Activated naive CD4-positive, alpha-beta T cell (primary cell): ENCODE measurements at regions not wholly inside any gene's neighbourhood (a gene's known extent, or its start where the extent isn't known, plus 50 kb on each side); places are given as distances from the start of the nearest gene placed in this dataset.
"Not testable (repeated sequence)": the region's sequence is repeated elsewhere in the genome, so short reads cannot be mapped to it uniquely, and the experiment has no call there.

Source experiments
- DNase-seq, 4 experiments: peaks; one replicate each; lab custom pipeline; 2025; lab: John Stamatoyannopoulos, UW

DNA sequence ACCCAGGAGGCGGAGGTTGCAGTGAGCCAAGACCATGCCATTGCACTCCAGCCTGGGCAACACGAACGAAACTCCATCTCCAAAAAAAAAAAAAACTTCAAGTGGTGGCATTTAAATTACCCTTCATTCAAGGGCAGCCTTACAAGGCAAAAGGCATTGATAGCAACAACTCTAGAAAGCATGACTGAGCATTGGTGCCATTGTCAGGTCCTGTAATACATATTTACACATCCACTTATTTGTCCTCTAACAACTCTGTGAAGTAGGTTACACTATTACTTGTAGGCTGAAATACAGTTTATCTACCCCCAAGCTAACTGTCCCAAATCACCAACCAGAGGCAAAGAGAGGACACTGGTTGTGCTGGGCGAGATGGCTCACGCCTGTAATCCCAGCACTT lies 52.7 kb upstream of the LARP1 start:
- DNase-seq, result no peak

DNA sequence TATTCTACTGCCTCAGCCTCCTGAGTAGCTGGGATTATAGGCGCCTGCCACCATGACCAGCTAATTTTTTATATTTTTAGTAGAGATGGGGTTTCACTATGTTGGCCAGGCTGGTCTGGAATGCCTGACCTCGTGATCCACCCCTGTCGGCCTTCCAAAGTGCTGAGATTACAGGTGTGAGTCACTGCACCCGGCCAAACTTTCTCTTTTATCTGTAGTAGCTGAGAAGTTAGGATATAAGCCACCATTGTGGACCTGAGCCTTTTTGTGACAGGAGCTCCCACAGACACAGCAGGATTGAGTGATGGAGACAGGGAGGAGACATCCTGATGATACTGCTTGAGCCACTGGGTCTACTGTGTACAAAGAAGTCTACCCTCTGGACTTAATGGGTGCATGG lies 53.5 kb upstream of the LARP1 start:
- DNase-seq, result not testable (repeated sequence)

DNA sequence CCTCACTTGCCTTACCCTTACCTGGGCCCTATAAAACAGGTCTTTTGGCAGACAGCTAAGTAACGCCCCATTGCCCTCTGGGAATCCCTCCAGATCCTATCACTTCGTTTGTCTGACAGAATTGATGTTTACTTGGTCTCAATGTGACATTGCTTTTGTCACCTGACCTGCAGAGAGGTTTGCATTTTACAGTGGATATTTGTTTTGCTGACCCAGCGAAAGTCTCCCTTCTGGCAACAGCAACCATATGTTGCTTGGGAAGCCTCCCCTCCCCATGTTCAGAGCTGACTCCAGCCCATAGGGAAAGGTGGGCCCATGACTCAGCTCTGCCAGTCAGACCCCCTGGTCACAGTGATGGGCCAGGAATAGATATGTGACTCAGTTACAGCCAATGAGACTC lies 54.0 kb upstream of the LARP1 start:
- no peak for DNase-seq

DNA sequence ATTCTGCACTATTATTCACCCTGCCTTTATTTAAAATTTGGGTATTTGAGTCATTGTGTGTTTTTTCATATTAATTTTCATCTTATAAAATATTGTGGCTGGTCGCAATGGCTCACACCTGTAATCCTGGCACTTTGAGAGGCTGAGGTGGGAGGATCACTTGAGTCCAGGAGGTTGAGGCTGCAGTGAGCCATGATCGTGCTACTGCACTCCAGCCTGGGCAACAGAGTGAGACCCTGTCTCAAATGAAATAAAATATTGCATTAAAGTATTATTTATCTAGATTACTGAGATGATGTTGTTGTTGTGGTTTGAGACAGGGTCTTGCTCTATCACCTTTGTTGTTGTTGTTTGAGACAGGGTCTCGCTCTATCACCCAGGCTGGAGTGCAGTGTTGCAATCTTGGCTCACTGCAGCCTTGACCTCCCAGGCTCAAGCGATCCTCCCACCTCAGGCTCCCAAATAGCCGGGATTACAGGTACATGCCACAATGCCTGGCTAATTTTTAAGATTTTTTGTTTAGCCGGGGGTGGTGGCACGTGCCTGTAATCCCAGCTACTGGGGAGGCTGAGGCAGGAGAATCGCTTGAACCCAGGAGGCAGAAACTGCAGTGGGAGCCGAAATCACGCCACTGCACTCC lies 54.8 kb upstream of the LARP1 start:
- not testable (repeated sequence) for DNase-seq

DNA sequence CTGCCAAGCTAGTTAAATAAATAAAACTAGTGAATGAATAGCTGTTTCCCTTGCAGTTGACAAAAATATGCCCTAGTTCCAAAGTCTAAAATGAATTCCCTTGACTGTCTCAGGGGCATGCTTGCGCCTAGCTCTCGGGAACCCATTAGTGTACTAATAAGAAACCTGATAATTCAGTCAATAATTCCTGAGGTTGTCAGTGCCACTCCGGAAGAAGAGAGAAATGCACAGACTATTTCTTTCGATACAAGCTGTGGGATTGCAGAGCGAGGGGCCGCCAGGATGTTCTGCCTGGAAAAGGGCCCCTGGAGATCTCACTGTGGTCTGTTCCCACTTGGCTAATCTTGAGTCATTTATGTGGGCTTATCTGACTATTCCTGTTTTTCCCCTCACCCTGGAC lies 56.4 kb upstream of the LARP1 start:
- no peak for DNase-seq

DNA sequence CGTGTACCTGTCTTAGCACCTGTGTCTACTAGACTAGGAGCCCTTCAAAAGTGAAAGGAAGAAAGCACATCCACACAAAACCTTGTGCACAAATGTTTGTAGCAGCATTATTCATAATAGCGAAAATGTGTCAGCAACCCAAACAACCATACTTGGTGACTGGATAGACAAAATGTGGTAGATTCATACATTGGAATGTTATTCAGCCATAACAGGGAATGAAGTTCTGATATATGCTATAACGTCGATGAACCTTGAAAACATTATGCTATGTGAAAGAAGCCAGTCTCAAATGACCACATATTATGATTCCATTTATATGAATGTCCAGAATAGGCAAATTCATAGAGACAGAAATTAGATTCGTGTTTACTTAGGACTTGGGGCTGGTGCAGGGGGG lies 57.8 kb upstream of the LARP1 start:
- no peak for DNase-seq

DNA sequence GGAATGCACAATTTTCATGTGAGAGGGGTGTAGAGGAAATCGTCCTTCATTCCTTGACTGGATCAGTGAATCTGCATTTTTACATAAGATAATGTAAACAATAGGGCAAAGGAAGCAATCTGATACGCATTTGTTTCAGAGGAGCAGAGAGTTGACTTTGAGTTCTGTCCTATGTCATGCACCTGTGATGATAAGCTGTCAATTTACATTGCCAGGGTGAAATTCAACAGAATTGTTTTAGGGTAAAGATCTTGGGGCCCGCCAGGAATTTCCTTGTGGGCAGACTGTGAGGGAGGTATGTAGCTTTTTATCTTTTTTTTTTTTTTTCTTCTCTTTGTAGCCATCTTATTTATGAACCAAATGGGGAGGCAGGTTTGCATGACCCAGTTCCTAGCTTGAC lies 58.3 kb upstream of the LARP1 start:
- no peak for DNase-seq

DNA sequence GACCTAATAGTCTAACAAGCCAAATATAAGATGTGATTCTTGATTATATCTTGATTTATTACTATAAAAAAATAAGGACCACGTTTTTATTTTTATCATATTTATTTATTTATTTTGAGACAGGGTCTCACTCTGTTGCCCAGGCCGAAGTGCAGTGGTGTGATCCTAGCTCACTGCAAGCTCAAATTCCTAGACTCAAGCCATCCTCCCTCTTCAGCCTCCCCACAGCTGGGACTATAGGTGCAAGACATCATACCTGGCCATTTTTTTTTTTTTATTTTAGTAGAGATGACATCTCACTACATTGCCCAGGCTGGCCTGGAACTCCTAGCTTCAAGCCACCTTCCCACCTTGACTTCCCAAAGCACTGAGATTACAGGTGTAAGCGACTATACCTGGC lies 61.0 kb upstream of the LARP1 start:
- DNase-seq, result no peak

DNA sequence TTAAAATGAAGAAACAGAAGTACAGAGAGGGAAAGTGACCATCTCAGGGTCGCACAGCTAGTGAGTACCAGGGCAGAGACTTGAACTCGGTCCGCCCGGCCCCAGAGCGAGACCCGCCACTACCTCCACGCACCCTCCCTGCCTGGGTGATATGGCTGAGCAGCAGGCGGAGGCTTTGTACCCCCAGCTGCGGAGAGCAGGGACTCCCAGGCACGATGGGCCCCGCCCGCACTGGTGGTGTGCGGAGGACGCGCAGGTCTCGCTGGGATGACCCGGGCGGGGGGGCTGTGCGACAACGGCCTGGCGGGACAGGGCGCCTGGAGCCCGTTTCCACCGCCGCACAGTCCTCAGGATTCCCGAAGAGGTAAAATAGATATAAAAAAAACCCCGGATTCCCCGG lies 64.7 kb upstream of the LARP1 start:
- no peak for DNase-seq

DNA sequence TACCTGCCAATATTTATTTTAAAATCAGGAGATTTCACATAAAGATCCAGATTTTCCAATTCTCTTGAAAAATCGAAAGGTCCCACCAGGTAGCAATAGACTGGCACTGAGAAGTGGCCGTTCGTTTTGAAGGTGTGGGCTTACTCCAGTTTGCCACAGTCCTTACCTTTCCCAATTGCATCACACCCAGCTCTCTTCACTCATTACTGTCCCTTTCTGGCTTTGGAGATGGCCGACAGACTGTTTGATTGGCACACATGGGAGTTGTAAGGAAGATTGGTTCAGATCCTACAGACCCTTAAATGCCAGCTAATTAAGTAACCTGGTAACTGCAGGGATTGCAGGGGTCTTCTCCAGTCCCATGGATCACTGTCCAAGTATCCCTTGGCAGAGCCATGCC lies 68.7 kb upstream of the LARP1 start:
- DNase-seq, result no peak

DNA sequence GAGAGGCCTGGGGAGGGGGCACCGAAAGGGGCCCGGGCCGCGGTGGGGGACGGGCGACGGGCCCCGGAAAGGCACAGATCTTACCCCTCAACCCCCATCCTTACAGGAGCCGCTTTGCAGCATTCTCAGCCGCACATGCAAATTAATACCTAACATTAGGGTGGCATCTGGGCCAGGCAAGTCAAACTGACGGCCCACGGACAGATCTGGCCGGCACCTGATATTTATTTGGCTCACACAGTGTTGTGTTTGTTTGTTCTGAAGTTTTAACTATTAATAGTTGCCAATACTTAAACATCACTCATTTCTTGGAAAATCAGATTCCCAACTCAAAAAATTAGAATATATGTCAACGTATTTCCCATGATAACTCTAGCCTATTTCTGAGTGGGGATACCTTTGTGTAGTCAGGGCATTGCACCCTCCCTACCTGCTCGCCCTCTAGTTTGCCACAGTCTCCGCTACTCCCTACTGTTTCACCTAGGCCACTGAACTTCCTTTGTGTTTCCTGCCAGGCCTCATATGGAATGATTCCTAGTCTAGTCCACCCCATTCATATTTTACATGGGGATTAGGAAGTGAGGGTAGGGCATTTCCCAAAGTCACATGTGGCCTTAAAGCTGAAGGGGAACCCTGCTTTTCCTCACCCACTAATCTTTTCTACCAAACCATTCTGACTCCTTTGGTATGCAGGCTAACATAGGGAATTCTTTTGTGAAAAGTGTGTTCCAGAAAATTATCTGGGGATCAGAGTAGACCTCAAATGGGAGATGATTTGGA lies 71.9 kb upstream of the LARP1 start:
- no peak for DNase-seq

DNA sequence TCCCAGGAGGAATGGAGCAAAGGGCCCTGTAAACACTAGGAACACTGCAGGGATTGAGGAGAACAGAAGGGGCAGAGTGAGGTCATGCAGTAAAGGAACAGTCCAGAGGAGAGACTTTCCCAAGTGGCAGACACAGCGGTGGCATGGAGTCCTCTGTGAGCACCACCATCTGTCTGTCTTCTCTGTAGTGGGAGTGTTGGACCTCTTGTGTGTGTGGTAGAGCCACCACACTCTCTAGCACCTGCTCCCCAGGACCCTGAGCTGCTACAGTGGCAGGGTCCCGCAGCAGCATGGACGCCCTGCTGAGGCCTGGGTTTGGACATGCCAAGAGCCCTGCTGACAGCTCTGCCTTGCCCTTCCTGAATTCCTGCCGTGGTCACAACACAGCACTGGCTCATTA lies 75.7 kb upstream of the LARP1 start:
- no peak for DNase-seq

DNA sequence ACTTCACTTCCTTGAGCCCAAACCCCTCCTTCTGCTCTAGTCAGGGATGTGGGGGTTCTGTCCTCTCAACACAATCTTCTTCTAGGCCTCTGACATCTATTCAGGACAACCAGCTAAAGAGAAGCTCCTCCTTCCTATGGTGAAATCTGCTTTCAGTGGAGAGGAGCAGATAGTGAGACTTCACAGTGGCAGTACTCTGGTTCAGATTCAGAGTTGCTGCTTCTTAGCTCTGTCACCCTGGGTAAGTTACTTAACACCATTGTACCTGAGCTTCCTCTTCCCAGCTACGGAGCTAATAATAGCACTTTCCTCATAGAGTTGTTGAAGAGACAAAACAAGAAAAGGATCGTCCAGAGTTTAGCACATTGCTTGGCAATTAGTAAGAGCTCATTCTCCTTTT lies 77.3 kb upstream of the LARP1 start:
- DNase-seq, result no peak

DNA sequence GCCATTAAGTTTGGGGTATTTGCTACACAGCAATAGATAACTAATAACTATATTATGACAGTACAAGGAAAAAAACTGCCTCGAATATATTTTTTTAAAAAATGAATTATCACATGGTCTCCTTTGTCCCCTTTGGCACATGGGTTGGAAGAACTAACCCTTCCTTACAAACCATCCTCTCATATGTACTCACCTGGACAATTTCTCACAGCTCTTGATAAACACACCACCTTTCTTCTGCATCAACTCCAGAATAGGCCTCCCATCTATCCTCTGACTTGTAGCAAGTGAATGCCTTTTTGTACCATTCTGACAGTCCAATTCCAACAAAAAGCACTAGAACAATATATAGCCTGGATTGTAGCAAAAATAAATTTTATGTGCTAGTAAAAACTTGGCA lies 78.7 kb upstream of the LARP1 start:
- DNase-seq, result no peak

DNA sequence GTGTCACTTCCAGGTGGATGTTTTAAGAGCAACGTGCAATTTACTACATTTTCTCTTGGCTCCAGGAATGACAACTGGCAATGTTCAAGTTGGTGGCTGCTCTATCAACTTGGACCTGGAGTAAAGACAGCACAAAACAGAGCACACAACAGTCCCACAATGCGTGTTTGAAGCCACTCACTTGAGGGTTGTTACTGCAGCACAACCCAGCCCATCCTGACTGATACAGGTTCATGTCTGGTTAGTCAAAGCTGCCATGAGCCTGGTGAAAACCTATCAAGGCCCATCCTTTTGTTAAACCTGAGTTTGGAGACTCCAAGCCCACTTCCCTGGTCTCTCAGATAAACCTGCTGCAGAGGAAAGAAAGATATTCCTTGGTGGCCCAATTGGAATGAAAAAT lies 81.1 kb upstream of the LARP1 start:
- DNase-seq, result no peak

DNA sequence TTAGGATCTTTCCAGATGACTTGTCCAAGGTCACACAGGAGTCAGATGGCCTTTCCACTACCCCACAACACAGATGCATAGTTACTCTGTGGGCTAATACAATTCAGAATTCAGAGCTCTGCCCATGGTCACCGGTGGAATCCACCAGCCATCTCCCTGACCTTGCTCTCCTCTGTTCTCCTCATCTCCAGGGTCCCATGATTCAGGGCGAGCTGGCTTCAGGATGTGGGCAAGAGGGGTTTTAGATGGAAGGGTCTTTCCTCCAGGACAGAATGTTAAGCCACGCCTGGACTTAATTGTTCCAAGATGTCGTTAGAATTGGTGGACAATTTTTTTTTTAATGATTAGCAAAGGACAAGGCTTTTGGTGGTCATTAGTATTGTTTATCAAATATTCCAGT lies 81.7 kb upstream of the LARP1 start:
- no peak for DNase-seq

DNA sequence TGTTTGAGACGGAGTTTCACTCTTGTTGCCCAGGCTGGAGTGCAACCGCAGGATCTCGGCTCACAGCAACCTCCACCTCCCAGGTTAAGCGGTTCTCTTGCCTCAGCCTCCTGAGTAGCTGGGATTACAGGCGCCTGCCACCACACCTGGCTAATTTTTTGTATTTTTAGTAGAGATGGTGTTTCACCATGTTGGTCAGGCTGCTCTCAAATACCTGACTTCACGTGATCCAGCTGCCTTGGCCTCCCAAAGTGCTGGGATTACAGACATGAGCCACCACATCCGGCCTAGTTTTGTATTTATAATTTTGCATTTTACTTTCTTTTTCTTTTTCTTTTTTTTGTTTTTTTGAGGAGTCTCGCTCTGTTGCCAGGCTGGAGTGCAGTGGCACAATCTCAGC lies 85.3 kb upstream of the LARP1 start:
- DNase-seq, result not testable (repeated sequence)

DNA sequence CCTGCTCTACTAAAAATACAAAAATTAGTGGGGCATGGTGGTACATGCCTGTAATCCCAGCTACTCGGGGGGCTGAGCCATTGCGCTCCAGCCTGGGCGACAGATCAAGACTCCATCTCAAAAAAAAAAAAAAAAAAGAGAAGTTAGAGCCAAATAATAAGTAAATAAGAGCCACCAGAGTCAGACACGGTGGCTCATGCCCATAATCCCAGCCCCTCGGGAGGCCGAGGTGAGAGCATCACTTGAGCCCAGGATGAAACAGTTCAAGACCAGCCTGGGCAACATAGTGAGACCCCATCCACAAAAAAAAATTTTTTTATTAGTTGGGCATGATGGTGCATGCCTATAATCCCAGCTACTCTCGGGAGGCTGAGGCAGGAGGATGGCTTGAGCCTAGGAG lies 85.8 kb upstream of the LARP1 start:
- DNase-seq, result no peak

DNA sequence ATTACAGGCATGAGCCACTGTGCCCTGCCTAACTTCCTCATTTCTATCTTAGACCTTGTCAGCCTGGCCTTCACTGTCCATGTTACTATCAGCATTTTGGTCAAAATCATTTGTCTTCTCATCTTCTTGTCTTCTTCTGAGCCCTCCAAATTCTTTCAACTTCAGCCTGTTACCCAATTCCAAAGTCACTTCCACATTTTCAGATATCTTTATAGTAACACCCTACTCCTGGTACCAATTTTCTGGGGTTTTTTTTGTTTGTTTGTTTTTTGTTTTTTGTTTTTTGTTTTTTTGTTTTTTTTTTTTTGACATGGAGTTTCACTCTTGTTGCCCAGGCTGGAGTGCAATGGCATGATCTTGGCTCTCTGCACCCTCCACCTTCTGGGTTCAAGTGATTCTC lies 90.3 kb upstream of the LARP1 start:
- no peak for DNase-seq

DNA sequence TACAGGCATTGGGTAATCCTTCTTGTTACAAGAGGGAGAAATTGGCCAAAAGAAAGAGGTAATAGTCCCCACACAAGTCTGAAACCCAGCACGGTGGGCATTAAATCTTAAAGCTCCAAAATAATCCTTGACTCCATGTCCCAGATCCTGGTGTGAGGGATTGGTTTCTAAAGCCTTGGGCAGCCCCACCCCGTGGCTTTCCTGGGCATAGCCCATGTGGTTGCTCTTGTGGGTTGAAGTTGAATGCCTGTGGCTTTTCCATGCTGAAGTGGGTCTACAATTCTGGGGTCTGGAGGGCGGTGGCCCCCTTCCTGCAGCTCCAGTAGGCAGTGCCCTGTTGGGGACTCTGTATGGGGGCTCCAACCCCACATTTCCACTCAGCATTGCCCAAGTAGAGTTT lies 91.8 kb upstream of the LARP1 start:
- DNase-seq, result no peak

DNA sequence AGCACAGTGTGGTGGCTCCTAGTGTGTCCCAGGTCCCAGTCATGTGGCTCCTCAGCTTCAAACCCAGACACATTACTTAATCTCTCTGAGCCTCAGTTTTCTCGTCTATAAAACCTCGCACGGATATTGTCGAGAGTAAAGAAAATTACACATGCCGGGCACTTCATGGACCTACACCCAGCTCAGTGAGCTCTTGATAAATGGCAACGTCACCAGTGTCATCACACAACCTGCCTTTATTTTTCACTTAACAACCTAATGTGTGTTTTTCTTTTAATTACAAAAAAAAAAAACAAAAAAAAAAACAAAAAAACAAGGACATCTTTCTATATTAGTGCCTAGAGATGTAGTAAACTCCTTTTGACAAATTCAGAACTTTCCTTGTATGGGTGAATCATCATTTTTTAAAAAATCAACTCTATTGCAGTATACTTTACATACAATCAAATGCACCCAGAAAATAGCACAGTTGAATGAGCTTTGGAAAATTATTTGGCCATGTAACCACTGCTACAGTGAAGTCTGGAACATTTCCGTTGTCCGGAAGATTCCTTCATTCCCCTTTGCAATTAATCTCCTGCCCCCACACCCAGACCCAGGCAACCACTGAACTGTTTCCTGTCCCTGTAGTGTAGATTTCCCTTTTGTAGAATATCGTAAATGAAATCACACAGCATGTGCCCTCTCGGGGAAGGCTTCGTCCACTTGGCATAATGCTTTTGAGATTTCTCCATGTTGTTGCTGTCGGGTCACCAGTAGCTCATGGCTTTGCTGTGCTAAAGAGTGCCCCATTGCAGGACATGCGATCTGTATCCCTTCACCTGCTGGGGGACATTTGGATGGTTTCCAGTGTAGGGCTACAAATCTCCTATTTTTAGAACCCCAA lies 100.4 kb upstream of the LARP1 start:
- no peak for DNase-seq

DNA sequence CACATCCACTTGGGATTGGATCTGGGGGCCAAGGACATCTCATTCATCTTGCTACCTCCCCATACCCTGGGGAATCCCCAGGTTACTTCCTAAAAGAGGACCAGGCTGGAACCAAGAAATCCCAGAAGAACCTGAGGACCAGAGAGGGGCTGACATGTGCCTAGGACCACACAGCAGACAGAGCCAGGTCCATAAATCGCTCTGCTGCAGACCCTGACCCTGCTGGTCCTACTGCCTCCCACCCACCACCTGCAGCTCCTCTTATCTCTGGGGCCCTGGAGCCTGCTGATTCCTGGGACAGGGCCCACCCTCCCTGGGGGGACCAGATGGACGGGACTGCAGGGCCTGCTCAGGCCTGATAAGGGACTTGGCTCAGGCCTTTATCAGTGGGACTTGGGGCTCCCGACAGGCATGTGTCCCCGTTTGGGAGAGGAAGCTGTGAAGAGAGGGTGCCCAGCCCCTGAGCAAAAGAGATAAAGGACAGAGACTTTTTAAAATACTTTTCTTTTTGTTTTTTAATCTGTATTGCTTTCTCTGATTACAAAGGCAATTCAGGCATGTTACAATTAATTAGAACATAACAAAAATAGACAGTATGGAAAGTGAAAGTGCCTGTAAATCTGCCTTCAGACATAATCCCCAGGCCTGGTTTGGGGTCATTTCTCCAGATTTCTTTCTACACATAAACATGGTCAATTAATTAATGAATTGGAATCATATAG lies 101.3 kb upstream of the LARP1 start:
- DNase-seq, result no peak

DNA sequence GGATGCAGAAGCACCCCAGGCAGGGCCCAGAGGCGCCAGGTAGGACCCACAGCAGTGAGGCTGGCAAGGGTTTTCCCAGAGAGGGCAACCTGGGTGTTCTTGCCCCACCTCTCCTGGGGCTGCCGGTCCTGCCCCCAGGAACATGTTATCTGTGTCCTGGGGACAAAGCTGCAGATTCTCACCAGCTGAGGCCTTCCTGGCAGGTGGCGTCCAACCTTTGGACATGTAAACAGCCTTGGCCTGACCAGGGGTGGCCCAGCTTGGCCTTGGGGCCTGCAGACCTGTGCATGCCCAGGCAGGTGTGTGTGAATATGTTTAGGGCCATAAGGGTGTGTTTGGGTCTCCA lies 101.8 kb upstream of the LARP1 start:
- no peak for DNase-seq
